Right atrium auricular region (tissue), 2 donors: ENCODE measurements at regions not wholly inside any gene's neighbourhood (a gene's known extent, or its start where the extent isn't known, plus 50 kb on each side); places are given as distances from the start of the nearest gene placed in this dataset.
A peak's percentile ranks its signal among the peaks of the same experiment; 100 is the strongest.

Experiments
- DNase-seq: peaks from one replicate; pipeline ENCODE4 v3.0.0-alpha.2; 2019; ENCODE audit warnings: low spot score
- H3K27ac ChIP-seq, 2 donors: fragments of 200-600 bp; sonication (generic); 1 replicate in 1 of 2; 2 replicates in 1 of 2; pipeline ENCODE4 v1.5.1; 2016 to 2019
- H3K27me3 ChIP-seq, 2 donors: fragments of 200-600 bp; sonication (generic); one replicate each; pipeline versions ENCODE4 v1.5.1 to v1.6.0; 2017 to 2019
- H3K36me3 ChIP-seq: fragments of 200-600 bp; sonication (generic); one replicate; pipeline ENCODE4 v1.5.1; 2016
- H3K4me1 ChIP-seq, 2 donors: fragments of 200-600 bp; sonication (generic); one replicate each; pipeline versions ENCODE4 v1.5.1 to v1.6.0; 2017 to 2019
- H3K4me3 ChIP-seq, 2 donors: fragments of 200-600 bp; sonication (generic); 1 replicate in 1 of 2; 2 replicates in 1 of 2; pipeline ENCODE4 v1.5.1; 2017 to 2019; ENCODE audit warnings: mild to moderate bottlenecking in 1 of 2, moderate library complexity in 1 of 2
- H3K9me3 ChIP-seq, 2 donors: fragments of 200-600 bp; sonication (generic); one replicate each; pipeline ENCODE4 v1.5.1; 2019
- CTCF ChIP-seq, 2 donors: fragments of 200-600 bp; sonication (generic); IDR thresholded peaks; one replicate each; pipeline ENCODE4 v1.5.1; 2019; ENCODE audit warnings: antibody characterized with exemption in 2 of 2

- no peaks in the 10 kb centered on the region for H3K27me3 ChIP-seq
- H3K4me1 ChIP-seq, result peaks cover 0 to 11% of the 10 kb centered on the region in 2 donors
- H3K27ac ChIP-seq, result no peak overlapping the region
- no peak for DNase-seq
- H3K9me3 ChIP-seq, result no peaks in the 10 kb centered on the region
- H3K36me3 ChIP-seq, result no peaks in the 10 kb centered on the region
- no peak for TF ChIP-seq CTCF (IDR thresholded peaks at IDR 0.05)
- H3K4me3 ChIP-seq, result no peak overlapping the region
These were observed 506.8 kb upstream of the ZEB2 start for GRCh38 chr2:145026456-145027455.

- H3K9me3 ChIP-seq, result no peaks in the 10 kb centered on the region
- no peaks in the 10 kb centered on the region for H3K36me3 ChIP-seq
- DNase-seq, result no peak
- no peak overlapping the region for H3K27ac ChIP-seq
- peaks cover 0 to 15% of the 10 kb centered on the region in 2 donors for H3K4me1 ChIP-seq
- H3K4me3 ChIP-seq, result no peak overlapping the region
- H3K27me3 ChIP-seq, result no peaks in the 10 kb centered on the region
- no peak for TF ChIP-seq CTCF (IDR thresholded peaks at IDR 0.05)
These were observed 505.5 kb upstream of the ZEB2 start for GRCh38 chr2:145025382-145025781.

GRCh38 chr2:145023334-145023934 lies 503.5 kb upstream of the ZEB2 start:
- peaks cover 0 to 15% of the 10 kb centered on the region in 2 donors for H3K4me1 ChIP-seq
- H3K36me3 ChIP-seq, result no peaks in the 10 kb centered on the region
- DNase-seq, result no peak
- peak overlapping the region in 1 of 2 donors; percentile 55 for H3K27ac ChIP-seq
- no peak for TF ChIP-seq CTCF (IDR thresholded peaks at IDR 0.05)
- no peak overlapping the region for H3K4me3 ChIP-seq
- H3K27me3 ChIP-seq, result no peaks in the 10 kb centered on the region
- H3K9me3 ChIP-seq, result no peaks in the 10 kb centered on the region

- DNase-seq, result no peak
- H3K4me3 ChIP-seq, result no peak overlapping the region
- peaks cover 0 to 15% of the 10 kb centered on the region in 2 donors for H3K4me1 ChIP-seq
- no peak for TF ChIP-seq CTCF (IDR thresholded peaks at IDR 0.05)
- H3K36me3 ChIP-seq, result no peaks in the 10 kb centered on the region
- H3K27me3 ChIP-seq, result no peaks in the 10 kb centered on the region
- H3K9me3 ChIP-seq, result no peaks in the 10 kb centered on the region
- peak overlapping the region; percentile 30 to 55 for H3K27ac ChIP-seq
These were observed 502.9 kb upstream of the ZEB2 start for GRCh38 chr2:145022666-145023333.

GRCh38 chr2:145021962-145022665 lies 502.2 kb upstream of the ZEB2 start:
- peaks cover 0 to 12% of the 10 kb centered on the region in 2 donors for H3K4me1 ChIP-seq
- peak overlapping the region; percentile 30 to 55 for H3K27ac ChIP-seq
- no peaks in the 10 kb centered on the region for H3K27me3 ChIP-seq
- no peak for TF ChIP-seq CTCF (IDR thresholded peaks at IDR 0.05)
- no peaks in the 10 kb centered on the region for H3K36me3 ChIP-seq
- H3K9me3 ChIP-seq, result no peaks in the 10 kb centered on the region
- DNase-seq, result no peak
- no peak overlapping the region for H3K4me3 ChIP-seq
